GM12891 (cell line): ENCODE measurements at regions not wholly inside any gene's neighbourhood (a gene's known extent, or its start where the extent isn't known, plus 50 kb on each side); places are given as distances from the start of the nearest gene placed in this dataset.

Source experiments
- DNase-seq: peaks from one replicate; pipeline ENCODE4 v3.0.0; 2011; ENCODE audit warnings: low spot score; ENCODE audit not compliant: insufficient read length
- FAIRE-seq: peaks from 2 replicates; lab custom pipeline; 2011; peaks lifted over from hg19 to GRCh38; lab: Jason Lieb, UNC
- PAX5 ChIP-seq: IDR thresholded peaks from 2 replicates; pipeline ENCODE4 v1.6.1; 2011; ENCODE audit warnings: low read length, moderate library complexity, mild to moderate bottlenecking; ENCODE audit not compliant: insufficient read depth, severe bottlenecking
- POLR2A ChIP-seq: IDR thresholded peaks from 2 replicates; pipeline ENCODE4 v1.6.1; 2011; ENCODE audit warnings: low read depth, low read length, control low read depth
- POLR2AphosphoS5 ChIP-seq: IDR thresholded peaks from 2 replicates; pipeline ENCODE4 v1.6.1; 2011; ENCODE audit warnings: low read depth, low read length, control low read depth
- POU2F2 ChIP-seq: IDR thresholded peaks from 2 replicates; pipeline ENCODE4 v1.6.1; 2011; ENCODE audit warnings: low read depth, mild to moderate bottlenecking, control low read depth, low read length, moderate library complexity
- SPI1 ChIP-seq: IDR thresholded peaks from 2 replicates; pipeline ENCODE4 v1.6.1; 2011; ENCODE audit warnings: low read depth, low read length, control low read depth
- TAF1 ChIP-seq: IDR thresholded peaks from 2 replicates; pipeline ENCODE4 v1.6.1; 2011; ENCODE audit warnings: low read depth, low read length, control low read depth

GRCh38 chr2:67633212-67633856, 236.2 kb downstream of the ETAA1 start:
- TF ChIP-seq POLR2AphosphoS5 (no peak), TAF1 (no peak), SPI1 (no peak), POLR2A (no peak), POU2F2 (no peak), PAX5 (no peak)
- DNase-seq = no peak
- no peak for FAIRE-seq

GRCh38 chr2:67638146-67638545, 241.0 kb downstream of the ETAA1 start:
- TF ChIP-seq POLR2A (no peak), PAX5 (no peak), POLR2AphosphoS5 (no peak), SPI1 (no peak), POU2F2 (no peak), TAF1 (no peak)
- FAIRE-seq (no peak), DNase-seq (no peak)

- DNase-seq (no peak), FAIRE-seq (no peak)
- TF ChIP-seq POU2F2 = no peak
- no peak for TF ChIP-seq TAF1
- TF ChIP-seq POLR2A = no peak
- TF ChIP-seq POLR2AphosphoS5 = no peak
- TF ChIP-seq SPI1 = no peak
- TF ChIP-seq PAX5 = no peak
Observed at GRCh38 chr2:67641312-67642045, 244.3 kb downstream of the ETAA1 start.

GRCh38 chr2:67642046-67642382, 244.9 kb downstream of the ETAA1 start:
- TF ChIP-seq POLR2A (no peak), PAX5 (no peak), POLR2AphosphoS5 (no peak), SPI1 (no peak), TAF1 (no peak)
- FAIRE-seq (no peak), DNase-seq (no peak)

GRCh38 chr2:67642961-67643360, 245.8 kb downstream of the ETAA1 start:
- FAIRE-seq (no peak), DNase-seq (no peak)
- TF ChIP-seq SPI1 (no peak), PAX5 (no peak), TAF1 (no peak), POLR2AphosphoS5 (no peak), POU2F2 (no peak), POLR2A (no peak)

- no peak for TF ChIP-seq POLR2A
- TF ChIP-seq POLR2AphosphoS5 = no peak
- TF ChIP-seq TAF1 = no peak
- TF ChIP-seq PAX5 = no peak
- no peak for TF ChIP-seq SPI1
- TF ChIP-seq POU2F2 = no peak
- DNase-seq (no peak), FAIRE-seq (no peak)
Observed at GRCh38 chr2:67645280-67646138, 248.4 kb downstream of the ETAA1 start.

- TF ChIP-seq POLR2A (no peak), PAX5 (no peak), SPI1 (no peak)
Observed at GRCh38 chr2:67646714-67647333, 249.7 kb downstream of the ETAA1 start.

GRCh38 chr2:67649331-67650261, 252.5 kb downstream of the ETAA1 start:
- no peak for DNase-seq
- TF ChIP-seq PAX5 = no peak
- TF ChIP-seq SPI1 = no peak
- TF ChIP-seq TAF1 = no peak
- TF ChIP-seq POLR2A = no peak
- no peak for TF ChIP-seq POLR2AphosphoS5
- FAIRE-seq = no peak

More at GRCh38 chr2:67646714-67647333, 249.7 kb downstream of the ETAA1 start:
- DNase-seq = no peak
- FAIRE-seq = no peak
